WTC11 (cell line): ENCODE measurements at regions not wholly inside any gene's neighbourhood (a gene's known extent, or its start where the extent isn't known, plus 50 kb on each side); places are given as distances from the start of the nearest gene placed in this dataset.

Experiments
- TF ChIP-seq, protein P1 (sequence below): sonication (generic); formaldehyde crosslinking; IDR thresholded peaks from 2 replicates; pipeline ENCODE4 v1.8.1; 2023; ENCODE audit warnings: mild to moderate bottlenecking, missing genetic modification reagents, borderline replicate concordance
- TF ChIP-seq, protein P2 (sequence below): sonication (generic); formaldehyde crosslinking; IDR thresholded peaks from 2 replicates; pipeline ENCODE4 v1.8.0; 2022; ENCODE audit warnings: missing genetic modification reagents
- TF ChIP-seq, protein P3 (sequence below): fragments of 200-600 bp; IDR thresholded peaks from 2 replicates; pipeline ENCODE4 v1.8.0; 2022; ENCODE audit warnings: antibody characterized with exemption

DNA sequence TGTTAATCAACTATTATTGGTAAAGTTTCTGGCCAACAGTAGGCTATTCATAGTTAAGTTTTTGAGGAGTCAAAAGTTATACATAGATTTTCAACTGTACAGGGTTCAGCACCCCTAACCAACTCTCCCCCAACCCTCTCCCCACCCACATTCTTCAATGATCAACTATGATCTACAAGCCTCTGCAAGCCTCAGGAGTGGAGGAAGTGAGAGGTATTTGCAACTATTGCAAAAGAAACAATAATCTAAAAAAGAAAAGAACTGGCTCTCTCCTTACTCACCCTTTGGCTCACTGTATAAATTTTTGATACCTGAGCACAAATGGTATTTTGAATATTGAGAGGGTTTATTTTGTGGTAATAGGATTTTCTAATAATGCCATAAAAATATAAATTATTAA lies 179.8 kb downstream of the IPMK start:
- TF ChIP-seq, protein P1, sequence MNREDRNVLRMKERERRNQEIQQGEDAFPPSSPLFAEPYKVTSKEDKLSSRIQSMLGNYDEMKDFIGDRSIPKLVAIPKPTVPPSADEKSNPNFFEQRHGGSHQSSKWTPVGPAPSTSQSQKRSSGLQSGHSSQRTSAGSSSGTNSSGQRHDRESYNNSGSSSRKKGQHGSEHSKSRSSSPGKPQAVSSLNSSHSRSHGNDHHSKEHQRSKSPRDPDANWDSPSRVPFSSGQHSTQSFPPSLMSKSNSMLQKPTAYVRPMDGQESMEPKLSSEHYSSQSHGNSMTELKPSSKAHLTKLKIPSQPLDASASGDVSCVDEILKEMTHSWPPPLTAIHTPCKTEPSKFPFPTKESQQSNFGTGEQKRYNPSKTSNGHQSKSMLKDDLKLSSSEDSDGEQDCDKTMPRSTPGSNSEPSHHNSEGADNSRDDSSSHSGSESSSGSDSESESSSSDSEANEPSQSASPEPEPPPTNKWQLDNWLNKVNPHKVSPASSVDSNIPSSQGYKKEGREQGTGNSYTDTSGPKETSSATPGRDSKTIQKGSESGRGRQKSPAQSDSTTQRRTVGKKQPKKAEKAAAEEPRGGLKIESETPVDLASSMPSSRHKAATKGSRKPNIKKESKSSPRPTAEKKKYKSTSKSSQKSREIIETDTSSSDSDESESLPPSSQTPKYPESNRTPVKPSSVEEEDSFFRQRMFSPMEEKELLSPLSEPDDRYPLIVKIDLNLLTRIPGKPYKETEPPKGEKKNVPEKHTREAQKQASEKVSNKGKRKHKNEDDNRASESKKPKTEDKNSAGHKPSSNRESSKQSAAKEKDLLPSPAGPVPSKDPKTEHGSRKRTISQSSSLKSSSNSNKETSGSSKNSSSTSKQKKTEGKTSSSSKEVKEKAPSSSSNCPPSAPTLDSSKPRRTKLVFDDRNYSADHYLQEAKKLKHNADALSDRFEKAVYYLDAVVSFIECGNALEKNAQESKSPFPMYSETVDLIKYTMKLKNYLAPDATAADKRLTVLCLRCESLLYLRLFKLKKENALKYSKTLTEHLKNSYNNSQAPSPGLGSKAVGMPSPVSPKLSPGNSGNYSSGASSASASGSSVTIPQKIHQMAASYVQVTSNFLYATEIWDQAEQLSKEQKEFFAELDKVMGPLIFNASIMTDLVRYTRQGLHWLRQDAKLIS (CRISPR knock-in tag): no peak
- TF ChIP-seq, protein P2, sequence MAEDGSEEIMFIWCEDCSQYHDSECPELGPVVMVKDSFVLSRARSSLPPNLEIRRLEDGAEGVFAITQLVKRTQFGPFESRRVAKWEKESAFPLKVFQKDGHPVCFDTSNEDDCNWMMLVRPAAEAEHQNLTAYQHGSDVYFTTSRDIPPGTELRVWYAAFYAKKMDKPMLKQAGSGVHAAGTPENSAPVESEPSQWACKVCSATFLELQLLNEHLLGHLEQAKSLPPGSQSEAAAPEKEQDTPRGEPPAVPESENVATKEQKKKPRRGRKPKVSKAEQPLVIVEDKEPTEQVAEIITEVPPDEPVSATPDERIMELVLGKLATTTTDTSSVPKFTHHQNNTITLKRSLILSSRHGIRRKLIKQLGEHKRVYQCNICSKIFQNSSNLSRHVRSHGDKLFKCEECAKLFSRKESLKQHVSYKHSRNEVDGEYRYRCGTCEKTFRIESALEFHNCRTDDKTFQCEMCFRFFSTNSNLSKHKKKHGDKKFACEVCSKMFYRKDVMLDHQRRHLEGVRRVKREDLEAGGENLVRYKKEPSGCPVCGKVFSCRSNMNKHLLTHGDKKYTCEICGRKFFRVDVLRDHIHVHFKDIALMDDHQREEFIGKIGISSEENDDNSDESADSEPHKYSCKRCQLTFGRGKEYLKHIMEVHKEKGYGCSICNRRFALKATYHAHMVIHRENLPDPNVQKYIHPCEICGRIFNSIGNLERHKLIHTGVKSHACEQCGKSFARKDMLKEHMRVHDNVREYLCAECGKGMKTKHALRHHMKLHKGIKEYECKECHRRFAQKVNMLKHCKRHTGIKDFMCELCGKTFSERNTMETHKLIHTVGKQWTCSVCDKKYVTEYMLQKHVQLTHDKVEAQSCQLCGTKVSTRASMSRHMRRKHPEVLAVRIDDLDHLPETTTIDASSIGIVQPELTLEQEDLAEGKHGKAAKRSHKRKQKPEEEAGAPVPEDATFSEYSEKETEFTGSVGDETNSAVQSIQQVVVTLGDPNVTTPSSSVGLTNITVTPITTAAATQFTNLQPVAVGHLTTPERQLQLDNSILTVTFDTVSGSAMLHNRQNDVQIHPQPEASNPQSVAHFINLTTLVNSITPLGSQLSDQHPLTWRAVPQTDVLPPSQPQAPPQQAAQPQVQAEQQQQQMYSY (CRISPR knock-in tag): no peak
- TF ChIP-seq, protein P3, sequence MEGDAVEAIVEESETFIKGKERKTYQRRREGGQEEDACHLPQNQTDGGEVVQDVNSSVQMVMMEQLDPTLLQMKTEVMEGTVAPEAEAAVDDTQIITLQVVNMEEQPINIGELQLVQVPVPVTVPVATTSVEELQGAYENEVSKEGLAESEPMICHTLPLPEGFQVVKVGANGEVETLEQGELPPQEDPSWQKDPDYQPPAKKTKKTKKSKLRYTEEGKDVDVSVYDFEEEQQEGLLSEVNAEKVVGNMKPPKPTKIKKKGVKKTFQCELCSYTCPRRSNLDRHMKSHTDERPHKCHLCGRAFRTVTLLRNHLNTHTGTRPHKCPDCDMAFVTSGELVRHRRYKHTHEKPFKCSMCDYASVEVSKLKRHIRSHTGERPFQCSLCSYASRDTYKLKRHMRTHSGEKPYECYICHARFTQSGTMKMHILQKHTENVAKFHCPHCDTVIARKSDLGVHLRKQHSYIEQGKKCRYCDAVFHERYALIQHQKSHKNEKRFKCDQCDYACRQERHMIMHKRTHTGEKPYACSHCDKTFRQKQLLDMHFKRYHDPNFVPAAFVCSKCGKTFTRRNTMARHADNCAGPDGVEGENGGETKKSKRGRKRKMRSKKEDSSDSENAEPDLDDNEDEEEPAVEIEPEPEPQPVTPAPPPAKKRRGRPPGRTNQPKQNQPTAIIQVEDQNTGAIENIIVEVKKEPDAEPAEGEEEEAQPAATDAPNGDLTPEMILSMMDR: no peak
